ACHN (cell line): ENCODE measurements at regions not wholly inside any gene's neighbourhood (a gene's known extent, or its start where the extent isn't known, plus 50 kb on each side); places are given as distances from the start of the nearest gene placed in this dataset.

ENCODE experiments used
- DNase-seq: peaks from one replicate; pipeline ENCODE4 v3.0.0-alpha.2; 2015
- in situ Hi-C: cut with HindIII; loops from 2 replicates; pipeline ENCODE4 v1.10.0; 2017; ENCODE audit warnings: low sequenced_read_pairs, low pct_ligation_motif_present, low pct_unique_long_range_greater_than_20kb

- in situ Hi-C loops: no loop called here
Observed at GRCh38 chr7:41813286-41813685, 110.4 kb upstream of the INHBA start.

GRCh38 chr7:41811941-41812340 is 109.1 kb upstream of the INHBA start:
- no peak for DNase-seq
- in situ Hi-C loops: no loop called here

More at GRCh38 chr7:41813286-41813685, 110.4 kb upstream of the INHBA start:
- no peak for DNase-seq

- in situ Hi-C loops: no loop called here
- no peak for DNase-seq
Observed at GRCh38 chr7:41809940-41810576, 107.2 kb upstream of the INHBA start.

- DNase-seq: no peak
- in situ Hi-C loops: no loop called here
Observed at GRCh38 chr7:41809529-41809939, 106.6 kb upstream of the INHBA start.

- in situ Hi-C loops: no loop called here
Observed at GRCh38 chr7:41809116-41809515, 106.2 kb upstream of the INHBA start.

GRCh38 chr7:41808541-41808940 is 105.7 kb upstream of the INHBA start:
- DNase-seq: no peak
- in situ Hi-C loops: no loop called here

More at GRCh38 chr7:41809116-41809515, 106.2 kb upstream of the INHBA start:
- DNase-seq: no peak

- no peak for DNase-seq
- in situ Hi-C loops: no loop called here
Observed at GRCh38 chr7:41803569-41803968, 100.7 kb upstream of the INHBA start.

- in situ Hi-C loops: no loop called here
Observed at GRCh38 chr7:41796331-41796730, 93.4 kb upstream of the INHBA start.

GRCh38 chr7:41795276-41795833 is 92.5 kb upstream of the INHBA start:
- DNase-seq: no peak
- in situ Hi-C loops: no loop called here

More at GRCh38 chr7:41796331-41796730, 93.4 kb upstream of the INHBA start:
- DNase-seq: no peak

- in situ Hi-C loops: no loop called here
- no peak for DNase-seq
Observed at GRCh38 chr7:41793556-41793955, 90.7 kb upstream of the INHBA start.

- no peak for DNase-seq
Observed at GRCh38 chr7:41792120-41792519, 89.2 kb upstream of the INHBA start.

GRCh38 chr7:41788556-41788955 is 85.7 kb upstream of the INHBA start:
- in situ Hi-C loops: no loop called here
- DNase-seq: no peak

More at GRCh38 chr7:41792120-41792519, 89.2 kb upstream of the INHBA start:
- in situ Hi-C loops: no loop called here

GRCh38 chr7:41787651-41788350 is 84.9 kb upstream of the INHBA start:
- in situ Hi-C loops: no loop called here
- no peak for DNase-seq

- DNase-seq: no peak
- in situ Hi-C loops: no loop called here
Observed at GRCh38 chr7:41786944-41787343, 84.1 kb upstream of the INHBA start.

- in situ Hi-C loops: no loop called here
- DNase-seq: no peak
Observed at GRCh38 chr7:41786404-41786803, 83.5 kb upstream of the INHBA start.

GRCh38 chr7:41785840-41786239 is 83.0 kb upstream of the INHBA start:
- in situ Hi-C loops: no loop called here

GRCh38 chr7:41785265-41785664 is 82.4 kb upstream of the INHBA start:
- DNase-seq: no peak
- in situ Hi-C loops: no loop called here

More at GRCh38 chr7:41785840-41786239, 83.0 kb upstream of the INHBA start:
- DNase-seq: no peak

GRCh38 chr7:41779918-41780317 is 77.0 kb upstream of the INHBA start:
- in situ Hi-C loops: no loop called here

GRCh38 chr7:41777894-41778596 is 75.2 kb upstream of the INHBA start:
- in situ Hi-C loops: no loop called here
- DNase-seq: no peak

More at GRCh38 chr7:41779918-41780317, 77.0 kb upstream of the INHBA start:
- DNase-seq: no peak
